ENCODE measurements at regions not wholly inside any gene's neighbourhood (a gene's known extent, or its start where the extent isn't known, plus 50 kb on each side); places are given as distances from the start of the nearest gene placed in this dataset.
A peak's percentile ranks its signal among the peaks of the same experiment; 100 is the strongest.
"Not testable (repeated sequence)": the region's sequence is repeated elsewhere in the genome, so short reads cannot be mapped to it uniquely, and the experiment has no call there.

- DNase-seq (ENCODE audit: low spot score) = no peak
- intact Hi-C loops (cut with DNase I) = no loop called here
Observed at GRCh38 chr1:168490306-168490705, 53.5 kb downstream of the XCL2 start.

GRCh38 chr1:168488138-168488537 is 55.7 kb downstream of the XCL2 start:
- peak; percentile 94 for ATAC-seq
- intact Hi-C loops (cut with DNase I) = no loop called here
- peak; percentile 80 for DNase-seq (ENCODE audit: low spot score)

More at GRCh38 chr1:168490306-168490705, 53.5 kb downstream of the XCL2 start:
- ATAC-seq = no peak

- ATAC-seq; intact Hi-C loops (cut with DNase I); DNase-seq (ENCODE audit: low spot score): not testable (repeated sequence)
Observed at GRCh38 chr1:168486820-168487219, 57.0 kb downstream of the XCL2 start.

- peak; percentile 62 for ATAC-seq
- no peak for DNase-seq (ENCODE audit: low spot score)
- intact Hi-C loops (cut with DNase I) = no loop called here
Observed at GRCh38 chr1:168485048-168485447, 58.7 kb downstream of the XCL2 start.

- intact Hi-C loops (cut with DNase I) = no loop called here
- no peak for DNase-seq (ENCODE audit: low spot score)
Observed at GRCh38 chr1:168484083-168484482, 59.7 kb downstream of the XCL2 start.

GRCh38 chr1:168483539-168483938 is 60.3 kb downstream of the XCL2 start:
- ATAC-seq = peak; percentile 33
- intact Hi-C loops (cut with DNase I) = no loop called here
- DNase-seq (ENCODE audit: low spot score) = no peak

More at GRCh38 chr1:168484083-168484482, 59.7 kb downstream of the XCL2 start:
- no peak for ATAC-seq

GRCh38 chr1:168482106-168482505 is 61.7 kb downstream of the XCL2 start:
- intact Hi-C loops (cut with DNase I) = no loop called here

GRCh38 chr1:168481586-168481985 is 62.2 kb downstream of the XCL2 start:
- DNase-seq (ENCODE audit: low spot score) = no peak
- intact Hi-C loops (cut with DNase I) = no loop called here
- ATAC-seq = peak; percentile 31

More at GRCh38 chr1:168482106-168482505, 61.7 kb downstream of the XCL2 start:
- ATAC-seq (no peak), DNase-seq (ENCODE audit: low spot score) (no peak)

GRCh38 chr1:168480997-168481396 is 62.8 kb downstream of the XCL2 start:
- intact Hi-C loops (cut with DNase I) = no loop called here
- ATAC-seq (no peak), DNase-seq (ENCODE audit: low spot score) (no peak)

- intact Hi-C loops (cut with DNase I) = no loop called here
- ATAC-seq = peak; percentile 47
- DNase-seq (ENCODE audit: low spot score) = no peak
Observed at GRCh38 chr1:168477792-168478191, 66.0 kb downstream of the XCL2 start.

- intact Hi-C loops (cut with DNase I) = no loop called here
- DNase-seq (ENCODE audit: low spot score) (no peak), ATAC-seq (peak; percentile 57)
Observed at GRCh38 chr1:168476588-168477385, 67.0 kb downstream of the XCL2 start.

- no peak for ATAC-seq
- intact Hi-C loops (cut with DNase I) = no loop called here
- DNase-seq (ENCODE audit: low spot score) = no peak
Observed at GRCh38 chr1:168474322-168474721, 69.5 kb downstream of the XCL2 start.

GRCh38 chr1:168473126-168473525 is 70.7 kb downstream of the XCL2 start:
- ATAC-seq (no peak), DNase-seq (ENCODE audit: low spot score) (no peak)
- intact Hi-C loops (cut with DNase I) = no loop called here

GRCh38 chr1:168472223-168472622 is 71.6 kb downstream of the XCL2 start:
- DNase-seq (ENCODE audit: low spot score) = no peak
- intact Hi-C loops (cut with DNase I) = no loop called here
- no peak for ATAC-seq

- ATAC-seq (peak; percentile 80), DNase-seq (ENCODE audit: low spot score) (no peak)
- intact Hi-C loops (cut with DNase I) = no loop called here
Observed at GRCh38 chr1:168470901-168471431, 72.8 kb downstream of the XCL2 start.

- DNase-seq (ENCODE audit: low spot score) (peak; percentile 79), ATAC-seq (peak; percentile 76)
- intact Hi-C loops (cut with DNase I) = no loop called here
Observed at GRCh38 chr1:168469690-168470089, 74.1 kb downstream of the XCL2 start.

- ATAC-seq (no peak), DNase-seq (ENCODE audit: low spot score) (no peak)
- intact Hi-C loops (cut with DNase I) = no loop called here
Observed at GRCh38 chr1:168468822-168469221, 75.0 kb downstream of the XCL2 start.

GRCh38 chr1:168468042-168468809 is 75.6 kb downstream of the XCL2 start:
- DNase-seq (ENCODE audit: low spot score) (no peak), ATAC-seq (no peak)
- intact Hi-C loops (cut with DNase I) = no loop called here

GRCh38 chr1:168467452-168467851 is 76.3 kb downstream of the XCL2 start:
- no peak for DNase-seq (ENCODE audit: low spot score)
- no peak for ATAC-seq
- intact Hi-C loops (cut with DNase I) = no loop called here

- ATAC-seq (peak; percentile 55), DNase-seq (ENCODE audit: low spot score) (no peak)
- intact Hi-C loops (cut with DNase I) = no loop called here
Observed at GRCh38 chr1:168466714-168467131, 77.1 kb downstream of the XCL2 start.

Measured in sciatic nerve (tissue), 2 donors.